ENCODE measurements at regions not wholly inside any gene's neighbourhood (a gene's known extent, or its start where the extent isn't known, plus 50 kb on each side); places are given as distances from the start of the nearest gene placed in this dataset.

- H3K27me3 Mint-ChIP-seq = peaks cover 1% of the 10 kb centered on the region
- H3K4me3 Mint-ChIP-seq = no peak overlapping the region
- CTCF ChIA-PET = no interaction called here
- ATAC-seq (no peak), DNase-seq (no peak)
- H3K36me3 Mint-ChIP-seq (ENCODE audit: low read depth) = no peaks in the 10 kb centered on the region
- no peaks in the 10 kb centered on the region for H3K9me3 Mint-ChIP-seq
- H3K4me1 Mint-ChIP-seq (ENCODE audit: low read depth) = no peaks in the 10 kb centered on the region
- no peak overlapping the region for H3K27ac Mint-ChIP-seq
- TF ChIP-seq CTCF (IDR thresholded peaks at IDR 0.05) = no peak
- intact Hi-C loops (cut with micrococcal nuclease) = no loop called here
- POLR2A ChIA-PET = no interaction called here
Measured at GRCh38 chr13:111948281-111948680, 118.7 kb upstream of the SOX1 start.

GRCh38 chr13:111948811-111949210 lies 118.1 kb upstream of the SOX1 start:
- ChIA-PET CTCF (no interaction called here), POLR2A (no interaction called here)
- DNase-seq (no peak), ATAC-seq (no peak)
- Mint-ChIP-seq H3K4me3 (no peak overlapping the region), H3K27ac (no peak overlapping the region), H3K27me3 (peaks cover 1% of the 10 kb centered on the region), H3K36me3 (ENCODE audit: low read depth) (no peaks in the 10 kb centered on the region), H3K4me1 (ENCODE audit: low read depth) (no peaks in the 10 kb centered on the region), H3K9me3 (no peaks in the 10 kb centered on the region)
- intact Hi-C loops (cut with micrococcal nuclease) = no loop called here
- TF ChIP-seq CTCF (IDR thresholded peaks at IDR 0.05) = no peak

- Mint-ChIP-seq H3K4me1 (ENCODE audit: low read depth) (no peaks in the 10 kb centered on the region), H3K36me3 (ENCODE audit: low read depth) (no peaks in the 10 kb centered on the region), H3K27ac (no peak overlapping the region), H3K4me3 (no peak overlapping the region), H3K27me3 (peaks cover 1% of the 10 kb centered on the region), H3K9me3 (no peaks in the 10 kb centered on the region)
- intact Hi-C loops (cut with micrococcal nuclease) = no loop called here
- CTCF ChIA-PET = no interaction called here
- POLR2A ChIA-PET = no interaction called here
- ATAC-seq = no peak
- DNase-seq = no peak
- TF ChIP-seq CTCF (IDR thresholded peaks at IDR 0.05) = no peak
Measured at GRCh38 chr13:111949311-111949710, 117.6 kb upstream of the SOX1 start.

GRCh38 chr13:111950697-111951096 lies 116.3 kb upstream of the SOX1 start:
- Mint-ChIP-seq H3K36me3 (ENCODE audit: low read depth) (no peaks in the 10 kb centered on the region), H3K9me3 (no peaks in the 10 kb centered on the region), H3K27me3 (peaks cover 1% of the 10 kb centered on the region), H3K4me3 (no peak overlapping the region), H3K4me1 (ENCODE audit: low read depth) (no peaks in the 10 kb centered on the region), H3K27ac (no peak overlapping the region)
- no peak for ATAC-seq
- POLR2A ChIA-PET = no interaction called here
- CTCF ChIA-PET = no interaction called here
- TF ChIP-seq CTCF (IDR thresholded peaks at IDR 0.05) = no peak
- DNase-seq = no peak
- intact Hi-C loops (cut with micrococcal nuclease) = no loop called here

- Mint-ChIP-seq H3K4me1 (ENCODE audit: low read depth) (no peaks in the 10 kb centered on the region), H3K36me3 (ENCODE audit: low read depth) (no peaks in the 10 kb centered on the region), H3K4me3 (no peak overlapping the region), H3K27ac (no peak overlapping the region), H3K27me3 (peaks cover 1% of the 10 kb centered on the region), H3K9me3 (no peaks in the 10 kb centered on the region)
- intact Hi-C loops (cut with micrococcal nuclease) = no loop called here
- ATAC-seq = no peak
- ChIA-PET POLR2A (no interaction called here), CTCF (no interaction called here)
- no peak for DNase-seq
- TF ChIP-seq CTCF (IDR thresholded peaks at IDR 0.05) = no peak
Measured at GRCh38 chr13:111952032-111952431, 114.9 kb upstream of the SOX1 start.
